Endothelial cell (in vitro differentiated cells): ENCODE measurements at regions not wholly inside any gene's neighbourhood (a gene's known extent, or its start where the extent isn't known, plus 50 kb on each side); places are given as distances from the start of the nearest gene placed in this dataset.

Experiments used
- DNase-seq: peaks from one replicate; pipeline ENCODE4 v3.0.0; 2021; ENCODE audit warnings: low spot score
- H3K27ac Mint-ChIP-seq: one replicate; pipeline ENCODE4 v1.8.0; 2021; ENCODE audit warnings: mixed read lengths, inconsistent platforms; ENCODE audit not compliant: unreplicated experiment
- H3K27me3 Mint-ChIP-seq: one replicate; pipeline ENCODE4 v1.8.0; 2021; ENCODE audit warnings: mild to moderate bottlenecking, moderate library complexity, mixed read lengths, inconsistent platforms; ENCODE audit not compliant: unreplicated experiment
- H3K36me3 Mint-ChIP-seq: one replicate; pipeline ENCODE4 v1.8.0; 2021; ENCODE audit warnings: mild to moderate bottlenecking, low read depth, mixed read lengths, inconsistent platforms; ENCODE audit not compliant: unreplicated experiment
- H3K4me1 Mint-ChIP-seq: one replicate; pipeline ENCODE4 v1.8.0; 2021; ENCODE audit warnings: mild to moderate bottlenecking, mixed read lengths, inconsistent platforms; ENCODE audit not compliant: unreplicated experiment
- H3K4me3 Mint-ChIP-seq: one replicate; pipeline ENCODE4 v1.8.0; 2021; ENCODE audit warnings: mild to moderate bottlenecking, mixed read lengths, inconsistent platforms; ENCODE audit not compliant: unreplicated experiment
- H3K9me3 Mint-ChIP-seq: one replicate; pipeline ENCODE4 v1.8.0; 2021; ENCODE audit warnings: mixed read lengths, inconsistent platforms; ENCODE audit not compliant: unreplicated experiment
- TF ChIP-seq, protein P1 (sequence below): fragments of 200-600 bp; sonication (generic); IDR thresholded peaks from one replicate; pipeline ENCODE4 v1.5.0; 2021; ENCODE audit warnings: antibody characterized with exemption; ENCODE audit not compliant: unreplicated experiment

DNA sequence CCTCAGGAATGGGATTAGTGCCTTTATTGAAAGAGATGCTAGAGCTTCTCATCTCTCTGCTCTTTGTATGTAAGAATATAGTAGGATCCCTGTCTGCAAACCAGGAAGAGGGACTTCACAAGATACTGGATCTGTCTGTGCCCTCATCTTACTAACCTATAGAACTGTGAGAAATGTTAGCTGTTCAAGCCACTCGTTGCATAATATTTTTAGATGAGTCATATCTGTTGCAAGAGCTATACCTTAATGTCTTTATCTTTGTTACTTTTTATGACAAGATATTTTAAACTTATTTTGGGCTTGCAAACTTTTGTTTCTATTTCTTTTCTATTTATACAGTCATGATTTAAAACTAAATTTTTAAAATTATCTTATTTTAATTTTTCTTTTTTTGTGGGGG lies 1296.8 kb upstream of the CDH6 start:
- Mint-ChIP-seq H3K27ac (no peak overlapping the region), H3K36me3 (no peaks in the 10 kb centered on the region), H3K4me1 (no peaks in the 10 kb centered on the region), H3K9me3 (no peaks in the 10 kb centered on the region), H3K4me3 (no peak overlapping the region), H3K27me3 (no peaks in the 10 kb centered on the region)
- no peak for DNase-seq
- TF ChIP-seq, protein P1, sequence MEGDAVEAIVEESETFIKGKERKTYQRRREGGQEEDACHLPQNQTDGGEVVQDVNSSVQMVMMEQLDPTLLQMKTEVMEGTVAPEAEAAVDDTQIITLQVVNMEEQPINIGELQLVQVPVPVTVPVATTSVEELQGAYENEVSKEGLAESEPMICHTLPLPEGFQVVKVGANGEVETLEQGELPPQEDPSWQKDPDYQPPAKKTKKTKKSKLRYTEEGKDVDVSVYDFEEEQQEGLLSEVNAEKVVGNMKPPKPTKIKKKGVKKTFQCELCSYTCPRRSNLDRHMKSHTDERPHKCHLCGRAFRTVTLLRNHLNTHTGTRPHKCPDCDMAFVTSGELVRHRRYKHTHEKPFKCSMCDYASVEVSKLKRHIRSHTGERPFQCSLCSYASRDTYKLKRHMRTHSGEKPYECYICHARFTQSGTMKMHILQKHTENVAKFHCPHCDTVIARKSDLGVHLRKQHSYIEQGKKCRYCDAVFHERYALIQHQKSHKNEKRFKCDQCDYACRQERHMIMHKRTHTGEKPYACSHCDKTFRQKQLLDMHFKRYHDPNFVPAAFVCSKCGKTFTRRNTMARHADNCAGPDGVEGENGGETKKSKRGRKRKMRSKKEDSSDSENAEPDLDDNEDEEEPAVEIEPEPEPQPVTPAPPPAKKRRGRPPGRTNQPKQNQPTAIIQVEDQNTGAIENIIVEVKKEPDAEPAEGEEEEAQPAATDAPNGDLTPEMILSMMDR = no peak

DNA sequence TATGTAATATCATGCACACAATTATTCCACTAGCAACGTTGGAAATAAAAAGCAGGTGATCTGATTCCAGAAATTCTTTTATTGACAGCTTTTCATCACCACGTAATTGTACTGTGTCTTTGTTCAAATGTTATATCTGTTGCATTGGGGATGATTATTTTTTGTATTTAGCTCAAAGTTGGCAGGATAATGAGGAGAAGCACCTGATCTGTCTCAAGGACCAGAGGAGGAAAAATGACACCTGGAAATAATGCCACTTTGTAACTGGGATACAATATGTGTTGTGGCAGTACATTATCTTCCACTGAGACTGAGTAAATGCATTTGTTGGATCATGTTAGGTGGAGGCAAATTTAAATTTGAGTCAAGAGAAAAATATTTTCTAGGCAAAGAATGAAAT lies 1298.8 kb upstream of the CDH6 start:
- TF ChIP-seq, protein P1 = no peak

DNA sequence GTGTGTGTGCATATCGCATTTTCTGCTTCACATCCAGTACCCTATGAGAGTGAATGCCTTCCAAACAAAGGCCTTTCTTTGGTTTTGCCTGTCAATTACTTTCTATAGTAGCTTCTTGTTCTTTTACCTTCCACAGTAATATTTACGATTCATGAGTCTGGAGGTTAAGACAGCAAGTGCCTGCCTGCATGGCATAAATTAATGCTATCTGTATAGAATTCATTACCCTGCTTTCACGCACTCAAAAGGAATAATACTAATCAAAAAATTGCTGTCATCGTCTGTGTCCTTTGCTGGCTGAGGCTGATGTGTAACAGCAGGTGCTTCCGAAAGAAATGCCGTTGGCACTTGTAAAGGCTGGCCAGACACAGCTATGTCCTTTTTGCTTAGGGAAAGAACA lies 1304.4 kb upstream of the CDH6 start:
- Mint-ChIP-seq H3K27ac (no peak overlapping the region), H3K4me3 (no peak overlapping the region), H3K36me3 (no peaks in the 10 kb centered on the region), H3K27me3 (no peaks in the 10 kb centered on the region), H3K4me1 (no peaks in the 10 kb centered on the region), H3K9me3 (no peaks in the 10 kb centered on the region)
- DNase-seq = no peak
- TF ChIP-seq, protein P1 = no peak

More for the DNA sequence above, 1298.8 kb upstream of the CDH6 start:
- no peaks in the 10 kb centered on the region for H3K27me3 Mint-ChIP-seq
- no peak overlapping the region for H3K4me3 Mint-ChIP-seq
- H3K9me3 Mint-ChIP-seq = no peaks in the 10 kb centered on the region
- H3K27ac Mint-ChIP-seq = no peak overlapping the region
- H3K4me1 Mint-ChIP-seq = no peaks in the 10 kb centered on the region
- no peaks in the 10 kb centered on the region for H3K36me3 Mint-ChIP-seq
- DNase-seq = no peak

DNA sequence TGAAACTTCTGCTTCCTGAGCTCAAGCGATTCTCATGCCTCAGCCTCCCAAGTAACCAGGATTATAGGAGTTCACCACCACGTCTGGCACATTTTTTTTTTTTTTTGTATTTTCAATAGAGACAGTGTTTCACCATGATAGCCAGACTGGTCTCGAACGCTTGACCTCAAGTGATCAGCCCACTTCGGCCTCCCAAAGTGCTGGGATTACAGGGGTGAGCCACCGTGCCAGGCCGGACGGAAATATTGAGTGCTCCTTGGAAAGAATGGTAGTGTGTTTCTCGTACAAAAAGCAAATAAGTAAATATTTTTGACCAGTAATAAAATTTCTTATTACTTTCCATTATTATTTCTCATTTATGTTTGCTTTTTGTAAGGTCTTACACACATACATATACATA lies 1307.9 kb upstream of the CDH6 start:
- no peaks in the 10 kb centered on the region for H3K27me3 Mint-ChIP-seq
- no peak overlapping the region for H3K27ac Mint-ChIP-seq

DNA sequence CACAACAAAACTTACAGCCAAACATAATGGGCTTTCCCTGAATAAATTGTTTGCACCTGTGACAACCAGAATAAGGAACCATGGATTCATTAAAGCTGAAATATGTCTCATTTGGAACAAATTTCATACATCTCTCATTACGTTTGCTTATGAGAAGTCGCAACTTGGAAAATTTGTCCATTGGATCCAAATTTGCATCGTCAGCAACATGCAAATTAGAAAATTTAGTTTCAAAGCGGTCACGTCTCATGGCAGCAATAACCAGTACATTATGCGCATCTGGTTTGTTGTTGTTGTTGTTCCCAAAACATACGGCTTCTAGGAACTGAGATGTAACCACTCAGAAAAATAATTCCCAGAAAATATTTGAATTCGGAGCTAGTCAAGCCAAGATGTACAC lies 1311.5 kb upstream of the CDH6 start:
- H3K9me3 Mint-ChIP-seq = no peaks in the 10 kb centered on the region
- H3K4me1 Mint-ChIP-seq = no peaks in the 10 kb centered on the region
- H3K36me3 Mint-ChIP-seq = no peaks in the 10 kb centered on the region
- H3K4me3 Mint-ChIP-seq = no peak overlapping the region
- H3K27me3 Mint-ChIP-seq = no peaks in the 10 kb centered on the region
- no peak for DNase-seq
- H3K27ac Mint-ChIP-seq = no peak overlapping the region
- TF ChIP-seq, protein P1 = no peak

More for the DNA sequence above, 1307.9 kb upstream of the CDH6 start:
- H3K4me3 Mint-ChIP-seq = no peak overlapping the region
- H3K4me1 Mint-ChIP-seq = no peaks in the 10 kb centered on the region
- no peaks in the 10 kb centered on the region for H3K36me3 Mint-ChIP-seq
- TF ChIP-seq, protein P1 = no peak
- H3K9me3 Mint-ChIP-seq = no peaks in the 10 kb centered on the region
- DNase-seq = no peak
